IMR-90 (cell line): ENCODE measurements at regions not wholly inside any gene's neighbourhood (a gene's known extent, or its start where the extent isn't known, plus 50 kb on each side); places are given as distances from the start of the nearest gene placed in this dataset.

ENCODE experiments used
- ATAC-seq: fragments of 200-7000 bp; cut with Tn5 transposase; 2 replicates; pipeline ENCODE4 v1.9.1; 2020; ENCODE audit warnings: low read depth, mild to moderate bottlenecking, moderate library complexity
- BruUV-seq: library from RNA; stranded (reverse); fragments of 400-500 nt; replicated peaks from 2 replicates; lab custom pipeline; 2021; lab: Mats Ljungman, UMichigan
- CTCF ChIA-PET: fragments of 300-600 bp; formaldehyde crosslinking; extraction: SDS; loops from one replicate; lab custom pipeline; 2021; ENCODE audit warnings: antibody characterized with exemption; lab: Yijun Ruan, JAX
- POLR2A ChIA-PET: fragments of 300-600 bp; sonication (Branson Sonifier 250); formaldehyde crosslinking; loops from one replicate; lab custom pipeline; 2022; ENCODE audit warnings: antibody characterized with exemption; ENCODE audit not compliant: unreplicated experiment; lab: Charles Lee
- DNase-seq: peaks from one replicate; pipeline ENCODE4 v3.0.0; 2013
- H2AFZ ChIP-seq: replicated peaks from 2 replicates; pipeline ENCODE3; 2013; ENCODE audit warnings: low read length, mild to moderate bottlenecking; ENCODE audit not compliant: poor library complexity
- H2AK5ac ChIP-seq: 2 replicates; pipeline ENCODE4 v1.6.1; 2013; ENCODE audit warnings: low read depth, low read length, inconsistent platforms
- H2AK9ac ChIP-seq: replicated peaks from 2 replicates; pipeline ENCODE3; 2013; ENCODE audit warnings: mild to moderate bottlenecking, low read depth, low read length, moderate library complexity; ENCODE audit not compliant: poor library complexity
- H2BK120ac ChIP-seq: 2 replicates; pipeline ENCODE4 v1.6.1; 2013; ENCODE audit warnings: low read depth, low read length, inconsistent platforms
- H2BK15ac ChIP-seq: 3 replicates; pipeline ENCODE4 v1.6.1; 2013; ENCODE audit warnings: low read depth, low read length, inconsistent platforms
- H2BK20ac ChIP-seq: 2 replicates; pipeline ENCODE4 v1.6.1; 2013; ENCODE audit warnings: low read depth, mild to moderate bottlenecking, inconsistent platforms, low read length, moderate library complexity
- H2BK5ac ChIP-seq: 2 replicates; pipeline ENCODE4 v1.6.1; 2013; ENCODE audit warnings: mild to moderate bottlenecking, low read depth, low read length, inconsistent platforms; ENCODE audit not compliant: poor library complexity, severe bottlenecking
- H3K14ac ChIP-seq: replicated peaks from 2 replicates; pipeline ENCODE4 v1.6.1; 2013; ENCODE audit warnings: low read depth, low read length, inconsistent platforms
- H3K18ac ChIP-seq: 2 replicates; pipeline ENCODE4 v1.6.1; 2013; ENCODE audit warnings: low read depth, low read length, control low read depth
- H3K23ac ChIP-seq: 2 replicates; pipeline ENCODE4 v1.6.1; 2013; ENCODE audit warnings: low read depth, low read length, inconsistent platforms
- H3K27ac ChIP-seq: 2 replicates; pipeline ENCODE4 v1.5.1; 2013; ENCODE audit warnings: mild to moderate bottlenecking, control low read depth, low read length; ENCODE audit not compliant: insufficient read depth
- H3K27me3 ChIP-seq: 2 replicates; pipeline ENCODE4 v1.6.1; 2013; ENCODE audit warnings: low read length; ENCODE audit not compliant: control insufficient read depth, insufficient read depth
- H3K36me3 ChIP-seq: 2 replicates; pipeline ENCODE4 v1.6.1; 2013; ENCODE audit warnings: low read length, mixed read lengths; ENCODE audit not compliant: control insufficient read depth, insufficient read depth
- H3K4ac ChIP-seq: 2 replicates; pipeline ENCODE4 v1.6.1; 2013; ENCODE audit warnings: low read depth, low read length, inconsistent platforms
- H3K4me1 ChIP-seq: 2 replicates; pipeline ENCODE4 v1.6.1; 2013; ENCODE audit warnings: low read length, mixed read lengths; ENCODE audit not compliant: control insufficient read depth, insufficient read depth
- H3K4me2 ChIP-seq: 2 replicates; pipeline ENCODE4 v1.6.1; 2013; ENCODE audit warnings: low read depth, mild to moderate bottlenecking, control low read depth, low read length, moderate library complexity
- H3K4me3 ChIP-seq: 2 replicates; pipeline ENCODE4 v1.5.1; 2013; ENCODE audit warnings: low read depth, mild to moderate bottlenecking, control low read depth, low read length, moderate library complexity; ENCODE audit not compliant: insufficient read depth
- H3K56ac ChIP-seq: 2 replicates; pipeline ENCODE4 v1.6.1; 2013; ENCODE audit warnings: low read length, inconsistent platforms; ENCODE audit not compliant: insufficient read depth; ENCODE audit errors: extremely low read depth
- H3K79me1 ChIP-seq, 2 experiments: 2 replicates each; pipeline ENCODE4 v1.6.1; 2013; ENCODE audit warnings: low read length in 2 of 2, inconsistent platforms in 1 of 2, low read depth in 1 of 2
- H3K9ac ChIP-seq: 2 replicates; pipeline ENCODE4 v1.6.1; 2013; ENCODE audit warnings: low read depth, low read length, control low read depth
- H3K9me1 ChIP-seq: 2 replicates; pipeline ENCODE4 v1.6.1; 2013; ENCODE audit warnings: low read length, inconsistent platforms; ENCODE audit not compliant: insufficient read depth
- H3K9me3 ChIP-seq: 2 replicates; pipeline ENCODE4 v1.6.1; 2013; ENCODE audit warnings: low read length; ENCODE audit not compliant: control insufficient read depth, insufficient read depth
- H4K20me1 ChIP-seq: 2 replicates; pipeline ENCODE4 v1.6.1; 2013; ENCODE audit warnings: low read length, inconsistent platforms; ENCODE audit not compliant: insufficient read depth
- H4K5ac ChIP-seq: 2 replicates; pipeline ENCODE4 v1.6.1; 2013; ENCODE audit warnings: mild to moderate bottlenecking, low read depth, low read length, control low read depth
- H4K8ac ChIP-seq, 2 experiments: 2 replicates each; pipeline ENCODE4 v1.6.1; 2013; ENCODE audit warnings: low read depth in 2 of 2, low read length in 2 of 2, control low read depth in 1 of 2, inconsistent platforms in 1 of 2
- H4K91ac ChIP-seq: 2 replicates; pipeline ENCODE4 v1.6.1; 2013; ENCODE audit warnings: low read depth, low read length, inconsistent platforms; ENCODE audit not compliant: insufficient read depth
- BHLHE40 ChIP-seq: fragments of 150-350 bp; IDR thresholded peaks from 2 replicates; pipeline ENCODE4 v1.6.1; 2016; ENCODE audit warnings: mild to moderate bottlenecking, low read depth, low read length
- CEBPB ChIP-seq: IDR thresholded peaks from 2 replicates; pipeline ENCODE4 v1.6.1; 2012; ENCODE audit warnings: low read depth, low read length, improper control_type of control experiment
- CHD1 ChIP-seq: IDR thresholded peaks from 2 replicates; pipeline ENCODE4 v1.6.1; 2012; ENCODE audit warnings: low read depth, low read length, improper control_type of control experiment
- CTCF ChIP-seq: conservative IDR thresholded peaks from 2 replicates; pipeline ENCODE4 v1.5.1; 2012; ENCODE audit warnings: mild to moderate bottlenecking, low read depth, low read length, improper control_type of control experiment
- ELK1 ChIP-seq: fragments of 150-350 bp; IDR thresholded peaks from 2 replicates; pipeline ENCODE4 v1.6.1; 2016; ENCODE audit warnings: low read depth, mild to moderate bottlenecking, low read length, moderate library complexity, borderline replicate concordance
- FOS ChIP-seq: fragments of 150-350 bp; IDR thresholded peaks from 2 replicates; pipeline ENCODE4 v1.6.1; 2016; ENCODE audit warnings: low read depth, low read length
- MAFK ChIP-seq: IDR thresholded peaks from 2 replicates; pipeline ENCODE4 v1.6.1; 2012; ENCODE audit warnings: low read depth, low read length, improper control_type of control experiment
- MAZ ChIP-seq: IDR thresholded peaks from 2 replicates; pipeline ENCODE4 v1.6.1; 2012; ENCODE audit warnings: low read depth, mild to moderate bottlenecking, low read length, improper control_type of control experiment, moderate library complexity, borderline replicate concordance
- MXI1 ChIP-seq: IDR thresholded peaks from 2 replicates; pipeline ENCODE4 v1.6.1; 2012; ENCODE audit warnings: low read depth, mild to moderate bottlenecking, low read length, moderate library complexity, borderline replicate concordance
- NFE2L2 ChIP-seq: fragments of 150-350 bp; IDR thresholded peaks from 2 replicates; pipeline ENCODE4 v1.6.1; 2016; ENCODE audit warnings: low read depth, mild to moderate bottlenecking, low read length
- POLR2A ChIP-seq: IDR thresholded peaks from 2 replicates; pipeline ENCODE4 v1.6.1; 2012; ENCODE audit warnings: mild to moderate bottlenecking, low read depth, low read length
- RAD21 ChIP-seq: IDR thresholded peaks from 2 replicates; pipeline ENCODE4 v1.6.1; 2012; ENCODE audit warnings: low read length, improper control_type of control experiment
- RCOR1 ChIP-seq: IDR thresholded peaks from 2 replicates; pipeline ENCODE4 v1.6.1; 2012; ENCODE audit warnings: mild to moderate bottlenecking, low read length, improper control_type of control experiment; ENCODE audit not compliant: insufficient replicate concordance
- RFX5 ChIP-seq: IDR thresholded peaks from 2 replicates; pipeline ENCODE4 v1.8.0; 2012; ENCODE audit warnings: low read depth, mild to moderate bottlenecking, low read length, moderate library complexity
- SMC3 ChIP-seq: fragments of 150-350 bp; IDR thresholded peaks from 2 replicates; pipeline ENCODE4 v1.6.1; 2016; ENCODE audit warnings: low read depth, mild to moderate bottlenecking, antibody characterized with exemption, low read length, moderate library complexity
- USF2 ChIP-seq: fragments of 150-350 bp; IDR thresholded peaks from 2 replicates; pipeline ENCODE4 v1.6.1; 2017; ENCODE audit warnings: mild to moderate bottlenecking, antibody characterized with exemption, low read length, low read depth
- WGBS, 2 experiments: methylation state at CpG; one replicate each; pipeline versions ENCODE4 v1.1.5 to v1.1.7; 2013; ENCODE audit warnings: missing lambda C conversion rate in 2 of 2; ENCODE audit not compliant: insufficient read length in 1 of 2; ENCODE audit errors: extremely low coverage in 2 of 2; 5-methylcytosine and 5-hydroxymethylcytosine counted together
- dilution Hi-C: fragments of 300-500 bp; cut with HindIII; formaldehyde crosslinking; loops from one replicate; pipeline ENCODE4 v1.14.3; 2018; ENCODE audit warnings: low sequenced_read_pairs; ENCODE audit not compliant: unreplicated experiment
- in situ Hi-C: fragments of 300-500 bp; cut with MboI; formaldehyde crosslinking; loops from 3 replicates; pipeline ENCODE4 v1.14.3; 2019; ENCODE audit warnings: low sequenced_read_pairs, inconsistent platforms, mixed read lengths
- intact Hi-C: fragments of 100-400 bp; cut with micrococcal nuclease; formaldehyde crosslinking; loops from 2 replicates; pipeline ENCODE4 v1.10.0; 2022

DNA sequence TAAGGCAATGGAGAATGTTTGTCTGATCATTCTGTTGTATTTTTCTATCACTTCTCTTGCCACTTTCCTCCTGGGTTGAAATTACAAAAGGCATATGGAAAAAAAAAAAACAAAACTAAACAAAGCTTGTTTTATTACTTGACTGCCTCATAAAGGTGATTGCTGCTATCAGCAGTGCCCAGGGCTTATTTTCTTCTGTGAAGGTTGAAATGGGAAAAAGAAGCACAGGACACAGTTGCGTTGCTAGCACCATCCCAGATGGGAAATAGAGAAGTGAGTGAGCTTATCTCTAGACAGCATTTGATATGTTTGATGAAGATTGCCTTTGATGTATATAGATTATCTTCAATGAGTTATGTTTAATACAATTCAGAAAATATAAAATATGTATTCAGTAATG lies 633.8 kb upstream of the ZNF804A start:
- no CpG with 5 or more reads among the region's 1 CpG for WGBS, 2 experiments
- H3K14ac ChIP-seq: no peak overlapping the region
- H3K4ac ChIP-seq: no peak overlapping the region
- H3K56ac ChIP-seq: no peak overlapping the region
- ChIA-PET POLR2A (no interaction called here), CTCF (no interaction called here)
- H3K23ac ChIP-seq: no peak overlapping the region
- H3K9me3 ChIP-seq: peaks cover 2% of the 10 kb centered on the region; the same call in 1 of the 2 replicates
- H4K20me1 ChIP-seq: no peaks in the 10 kb centered on the region
- no peaks in the 10 kb centered on the region for H3K9me1 ChIP-seq
- no peak overlapping the region for H3K9ac ChIP-seq
- no peak overlapping the region for H2AK5ac ChIP-seq
- no peak overlapping the region for H3K4me3 ChIP-seq
- H3K4me1 ChIP-seq: no peaks in the 10 kb centered on the region
- no TSS peak for BruUV-seq
- H4K5ac ChIP-seq: no peak overlapping the region
- no peak overlapping the region for H4K91ac ChIP-seq
- no peak overlapping the region for H2BK20ac ChIP-seq
- ATAC-seq: no peak
- H3K27ac ChIP-seq: no peak overlapping the region
- no peaks in the 10 kb centered on the region for H3K36me3 ChIP-seq
- no peak overlapping the region for H2AFZ ChIP-seq
- no peaks in the 10 kb centered on the region for H3K79me1 ChIP-seq
- no peak overlapping the region for H2BK15ac ChIP-seq
- H3K4me2 ChIP-seq: no peak overlapping the region
- TF ChIP-seq ELK1: no peak
- TF ChIP-seq USF2: no peak
- TF ChIP-seq RCOR1: no peak
- TF ChIP-seq SMC3: no peak
- TF ChIP-seq MXI1: no peak
- no peak for TF ChIP-seq MAZ
- TF ChIP-seq RFX5: no peak
- no peak for TF ChIP-seq FOS
- no peak for TF ChIP-seq BHLHE40
- no peak for TF ChIP-seq POLR2A
- TF ChIP-seq CTCF: no peak
- no peak for TF ChIP-seq MAFK
- no peak for TF ChIP-seq CEBPB
- TF ChIP-seq CHD1: no peak
- TF ChIP-seq RAD21: no peak
- TF ChIP-seq NFE2L2: no peak
- no peak overlapping the region for H4K8ac ChIP-seq
- dilution Hi-C loops: no loop called here
- H3K18ac ChIP-seq: no peak overlapping the region
- intact Hi-C loops: no loop called here
- H2AK9ac ChIP-seq: no peak overlapping the region
- in situ Hi-C loops: no loop called here
- DNase-seq: no peak
- no peak overlapping the region for H2BK5ac ChIP-seq
- no peak overlapping the region for H2BK120ac ChIP-seq
- H3K27me3 ChIP-seq: no peaks in the 10 kb centered on the region
